ENCODE measurements at regions not wholly inside any gene's neighbourhood (a gene's known extent, or its start where the extent isn't known, plus 50 kb on each side); places are given as distances from the start of the nearest gene placed in this dataset.

DNA sequence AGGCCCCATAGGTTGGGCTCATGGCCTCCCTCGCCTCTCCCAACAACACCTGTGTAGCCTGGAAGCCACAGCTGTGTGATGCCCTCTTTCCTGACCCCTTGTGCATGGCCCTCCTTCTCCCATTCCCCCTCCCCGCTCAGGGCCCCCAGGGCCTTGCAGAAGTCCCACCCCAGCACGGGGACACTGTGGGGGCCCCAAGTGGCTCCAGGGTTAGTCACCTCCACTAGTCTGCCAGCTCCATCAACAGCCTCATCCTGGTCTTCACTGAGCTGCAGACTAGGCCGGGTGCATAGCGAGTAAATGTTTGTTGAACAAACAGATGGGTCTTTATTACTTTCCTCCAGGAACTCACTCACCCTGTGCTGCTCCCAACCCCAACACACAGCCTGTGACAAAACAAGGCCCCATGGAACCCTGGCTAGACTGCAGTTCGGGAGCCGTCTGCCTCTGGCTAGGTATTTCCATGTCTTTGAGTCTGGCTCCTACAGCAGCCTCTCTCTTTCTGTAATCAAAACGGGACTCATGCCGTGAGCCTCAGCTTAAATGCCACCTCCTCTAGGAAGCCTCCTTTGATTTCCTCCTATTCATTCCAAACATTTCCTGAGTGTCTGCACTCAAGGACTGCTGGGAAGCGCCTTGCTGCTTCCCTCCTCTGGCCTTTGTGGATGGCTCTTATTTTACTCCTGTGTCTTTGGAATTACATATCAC, 109.9 kb upstream of the ID2 start:
- no peak overlapping the region for H3K18ac ChIP-seq (ENCODE audit: insufficient read length, low read depth, low read length)
- no peak overlapping the region for H3T11ph ChIP-seq (ENCODE audit: low read length)
- no peak for TF ChIP-seq CTCF (conservative IDR thresholded peaks at IDR 0.05)
- H3K56ac ChIP-seq (ENCODE audit: insufficient read length, low read depth, low read length): no peak overlapping the region
- 0 out of 2 replicates have a peak, but pooled peaks cover 3% of the 10 kb centered on the region for H3K27me3 ChIP-seq (ENCODE audit: insufficient read depth, low read length)
- no peak overlapping the region; a peak in 1 of 5 replicates for H3K4me3 Mint-ChIP-seq
- H2BK5ac ChIP-seq (ENCODE audit: insufficient read length, low read length): no peak overlapping the region
- no CpG with 5 or more reads among the region's 10 CpGs for WGBS (ENCODE audit: extremely low coverage, insufficient read length, low lambda C conversion rate)
- no peak overlapping the region for H2BK12ac ChIP-seq (ENCODE audit: insufficient read length, low read depth, low read length)
- no peak overlapping the region for H3K4ac ChIP-seq (ENCODE audit: low read depth, low read length)
- H3K79me2 ChIP-seq (ENCODE audit: insufficient read depth, low read length): no peaks in the 10 kb centered on the region
- 0 out of 2 replicates have a peak, but pooled peaks cover 2% of the 10 kb centered on the region for H3K4me1 ChIP-seq (ENCODE audit: insufficient read depth, low read length)
- no peaks in the 10 kb centered on the region for H3K9me3 ChIP-seq (ENCODE audit: control insufficient read depth, low read depth, low read length)
- H2BK15ac ChIP-seq (ENCODE audit: low read depth, low read length): no peak overlapping the region
- H4K5ac ChIP-seq (ENCODE audit: insufficient read length, low read depth, low read length): no peak overlapping the region
- H3K4me2 ChIP-seq (ENCODE audit: insufficient read depth, insufficient read length, low read length): no peak overlapping the region
- H3K36me3 Mint-ChIP-seq (ENCODE audit: insufficient read depth in 1 of 3, low read depth in 3 of 3): no peaks in the 10 kb centered on the region
- no peak overlapping the region for H4K8ac ChIP-seq (replicated peaks; ENCODE audit: insufficient read length, low read depth, low read length)
- no peak overlapping the region for H3K14ac ChIP-seq (ENCODE audit: insufficient read depth, low read length)
- H3K9me3 Mint-ChIP-seq: no peaks in the 10 kb centered on the region; a peak in 2 of 5 replicates
- no peak overlapping the region for H2AFZ ChIP-seq (ENCODE audit: low read length)
- H2AK5ac ChIP-seq (ENCODE audit: insufficient read length, low read length): no peak overlapping the region
- peak; percentile 21 for DNase-seq
- peaks cover 47 to 51% of the 10 kb centered on the region in 2 experiments for H3K4me1 Mint-ChIP-seq
- no peaks in the 10 kb centered on the region for H4K20me1 ChIP-seq (ENCODE audit: control insufficient read depth, insufficient read depth, insufficient read length)
- H4K91ac ChIP-seq (ENCODE audit: insufficient read length, low read depth, low read length): no peak overlapping the region
- H2BK120ac ChIP-seq (ENCODE audit: low read depth, low read length, poor library complexity, severe bottlenecking): no peak overlapping the region
- H2BK20ac ChIP-seq (ENCODE audit: low read depth, low read length, poor library complexity, severe bottlenecking): no peak overlapping the region
- no peaks in the 10 kb centered on the region for H3K79me1 ChIP-seq (ENCODE audit: insufficient read depth, low read depth, low read length, poor library complexity, severe bottlenecking)
- no peak overlapping the region for H3K23ac ChIP-seq (ENCODE audit: insufficient read length, low read depth, low read length)
- no peak overlapping the region for H3K27ac ChIP-seq (ENCODE audit: insufficient read length, low read depth, low read length)
- H3K9ac ChIP-seq (ENCODE audit: extremely low read depth, insufficient read length, low read length): no peak overlapping the region
- H3K27me3 Mint-ChIP-seq (ENCODE audit: low read depth): no peaks in the 10 kb centered on the region
- no peaks in the 10 kb centered on the region for H3K23me2 ChIP-seq (ENCODE audit: insufficient read length, low read depth, low read length, poor library complexity, severe bottlenecking)
- H3K27ac Mint-ChIP-seq: peak overlapping the region; percentile 2 to 77 (median 76); a peak in 4 of 7 replicates

All from H9 (cell line).